ENCODE measurements at regions not wholly inside any gene's neighbourhood (a gene's known extent, or its start where the extent isn't known, plus 50 kb on each side); places are given as distances from the start of the nearest gene placed in this dataset.

GRCh38 chr2:184530959-184531358, 67.4 kb upstream of the ZNF804A start:
- no peak for TF ChIP-seq E2F4 (CRISPR knock-in tag; IDR thresholded peaks at IDR 0.05; ENCODE audit: low read depth)
- no peak for TF ChIP-seq SRF (CRISPR knock-in tag; IDR thresholded peaks at IDR 0.05)
- TF ChIP-seq RBFOX2 (IDR thresholded peaks at IDR 0.05; ENCODE audit: low read depth, low read length): no peak
- TF ChIP-seq ZNF274 (IDR thresholded peaks at IDR 0.05; ENCODE audit: borderline replicate concordance, low read depth, low read length): no peak
- TF ChIP-seq ZNF77 (CRISPR knock-in tag; IDR thresholded peaks at IDR 0.05): no peak
